ENCODE measurements at regions not wholly inside any gene's neighbourhood (a gene's known extent, or its start where the extent isn't known, plus 50 kb on each side); places are given as distances from the start of the nearest gene placed in this dataset.

GRCh38 chr4:42712854-42713253, 55.9 kb upstream of the ATP8A1 start:
- no peak overlapping the region for H2AK5ac ChIP-seq (ENCODE audit: low read depth, low read length)
- H4K91ac ChIP-seq (ENCODE audit: insufficient read depth, low read depth, low read length) = no peak overlapping the region
- no peak overlapping the region for H3K4me2 ChIP-seq (ENCODE audit: low read depth, low read length)
- no peak overlapping the region for H3K9ac ChIP-seq (ENCODE audit: low read depth, low read length)
- H4K5ac ChIP-seq (ENCODE audit: low read depth, low read length) = no peak overlapping the region
- WGBS, 2 experiments (ENCODE audit: extremely low coverage in 2 of 2, insufficient read length in 1 of 2) = no CpG with 5 or more reads among the region's 2 CpGs
- no peak overlapping the region for H2BK20ac ChIP-seq (ENCODE audit: low read depth, low read length)
- no TSS peak for BruUV-seq (replicated peaks)
- no peak overlapping the region for H3K4me3 ChIP-seq (ENCODE audit: insufficient read depth, low read depth, low read length)
- no peak overlapping the region for H3K23ac ChIP-seq (ENCODE audit: low read depth, low read length)
- no peak overlapping the region for H3K14ac ChIP-seq (replicated peaks; ENCODE audit: low read depth, low read length)
- H4K20me1 ChIP-seq (ENCODE audit: insufficient read depth, low read length) = no peaks in the 10 kb centered on the region
- in situ Hi-C loops (cut with MboI; ENCODE audit: low sequenced_read_pairs) (no loop called here), intact Hi-C loops (cut with micrococcal nuclease) (no loop called here), dilution Hi-C loops (cut with HindIII; ENCODE audit: low sequenced_read_pairs, unreplicated experiment) (no loop called here)
- POLR2A ChIA-PET (ENCODE audit: unreplicated experiment) = no interaction called here
- ATAC-seq (ENCODE audit: low read depth) (no peak), DNase-seq (no peak)
- H3K18ac ChIP-seq (ENCODE audit: low read depth, low read length) = no peak overlapping the region
- H3K9me1 ChIP-seq (ENCODE audit: insufficient read depth, low read length) = no peaks in the 10 kb centered on the region
- no peak for TF ChIP-seq BHLHE40 (IDR thresholded peaks at IDR 0.05; ENCODE audit: low read depth, low read length)
- no peak for TF ChIP-seq MAFK (IDR thresholded peaks at IDR 0.05; ENCODE audit: low read depth, low read length)
- TF ChIP-seq ELK1 (IDR thresholded peaks at IDR 0.05; ENCODE audit: borderline replicate concordance, low read depth, low read length) = no peak
- no peak for TF ChIP-seq USF2 (IDR thresholded peaks at IDR 0.05; ENCODE audit: low read depth, low read length)
- no peak for TF ChIP-seq MAZ (IDR thresholded peaks at IDR 0.05; ENCODE audit: borderline replicate concordance, low read depth, low read length)
- no peak for TF ChIP-seq RCOR1 (IDR thresholded peaks at IDR 0.05; ENCODE audit: insufficient replicate concordance, low read length)
- no peak for TF ChIP-seq CEBPB (IDR thresholded peaks at IDR 0.05; ENCODE audit: low read depth, low read length)
- TF ChIP-seq POLR2A (IDR thresholded peaks at IDR 0.05; ENCODE audit: low read depth, low read length) = no peak
- TF ChIP-seq RFX5 (IDR thresholded peaks at IDR 0.05; ENCODE audit: low read depth, low read length) = no peak
- TF ChIP-seq CTCF (conservative IDR thresholded peaks at IDR 0.05; ENCODE audit: low read depth, low read length) = no peak
- TF ChIP-seq MXI1 (IDR thresholded peaks at IDR 0.05; ENCODE audit: borderline replicate concordance, low read depth, low read length) = no peak
- TF ChIP-seq NFE2L2 (IDR thresholded peaks at IDR 0.05; ENCODE audit: low read depth, low read length) = no peak
- TF ChIP-seq CHD1 (IDR thresholded peaks at IDR 0.05; ENCODE audit: low read depth, low read length) = no peak
- TF ChIP-seq FOS (IDR thresholded peaks at IDR 0.05; ENCODE audit: low read depth, low read length) = no peak
- H3K36me3 ChIP-seq (ENCODE audit: control insufficient read depth, insufficient read depth, low read length) = no peaks in the 10 kb centered on the region
- H2BK15ac ChIP-seq (ENCODE audit: low read depth, low read length) = no peak overlapping the region
- H3K9me3 ChIP-seq (ENCODE audit: control insufficient read depth, insufficient read depth, low read length) = peaks cover 3% of the 10 kb centered on the region; the same call in 1 of the 2 replicates
- H3K4ac ChIP-seq (ENCODE audit: low read depth, low read length) = no peak overlapping the region
- no peak overlapping the region for H2BK5ac ChIP-seq (ENCODE audit: low read depth, low read length, poor library complexity, severe bottlenecking)
- no peak overlapping the region for H2AFZ ChIP-seq (replicated peaks; ENCODE audit: low read length, poor library complexity)
- no peak overlapping the region for H2AK9ac ChIP-seq (replicated peaks; ENCODE audit: low read depth, low read length, poor library complexity)
- no peaks in the 10 kb centered on the region for H3K4me1 ChIP-seq (ENCODE audit: control insufficient read depth, insufficient read depth, low read length)
- H2BK120ac ChIP-seq (ENCODE audit: low read depth, low read length) = no peak overlapping the region
- H3K79me1 ChIP-seq (ENCODE audit: low read depth in 1 of 2, low read length in 2 of 2) = no peaks in the 10 kb centered on the region
- no peak overlapping the region for H3K56ac ChIP-seq (ENCODE audit: extremely low read depth, insufficient read depth, low read length)
- H3K27me3 ChIP-seq (ENCODE audit: control insufficient read depth, insufficient read depth, low read length) = no peaks in the 10 kb centered on the region
- CTCF ChIA-PET = no interaction called here
- H4K8ac ChIP-seq (ENCODE audit: low read depth in 2 of 2, low read length in 2 of 2) = no peak overlapping the region
- no peak overlapping the region for H3K27ac ChIP-seq (ENCODE audit: insufficient read depth, low read length)

Measured in IMR-90 (cell line).